ENCODE measurements at regions not wholly inside any gene's neighbourhood (a gene's known extent, or its start where the extent isn't known, plus 50 kb on each side); places are given as distances from the start of the nearest gene placed in this dataset.

DNA sequence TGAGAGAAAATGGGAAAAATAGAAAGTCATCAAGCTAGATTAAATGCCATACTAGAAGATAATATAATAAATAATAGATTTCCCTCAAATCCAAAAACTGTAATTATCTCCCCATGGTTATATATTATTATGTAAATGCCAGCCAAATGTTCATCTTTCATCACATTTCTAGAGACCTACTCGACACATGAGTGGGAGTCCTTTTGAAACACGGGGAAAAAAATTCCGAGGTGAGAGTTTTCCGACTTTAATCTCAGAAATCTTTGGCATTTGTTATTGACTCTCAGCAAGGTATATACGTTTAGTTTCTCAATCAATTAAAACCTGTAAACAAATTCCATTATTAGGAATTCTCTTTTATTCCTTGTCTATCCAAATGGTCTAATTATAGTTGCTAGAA is 465.4 kb upstream of the SMIM31 start:
- TF ChIP-seq, protein P1, sequence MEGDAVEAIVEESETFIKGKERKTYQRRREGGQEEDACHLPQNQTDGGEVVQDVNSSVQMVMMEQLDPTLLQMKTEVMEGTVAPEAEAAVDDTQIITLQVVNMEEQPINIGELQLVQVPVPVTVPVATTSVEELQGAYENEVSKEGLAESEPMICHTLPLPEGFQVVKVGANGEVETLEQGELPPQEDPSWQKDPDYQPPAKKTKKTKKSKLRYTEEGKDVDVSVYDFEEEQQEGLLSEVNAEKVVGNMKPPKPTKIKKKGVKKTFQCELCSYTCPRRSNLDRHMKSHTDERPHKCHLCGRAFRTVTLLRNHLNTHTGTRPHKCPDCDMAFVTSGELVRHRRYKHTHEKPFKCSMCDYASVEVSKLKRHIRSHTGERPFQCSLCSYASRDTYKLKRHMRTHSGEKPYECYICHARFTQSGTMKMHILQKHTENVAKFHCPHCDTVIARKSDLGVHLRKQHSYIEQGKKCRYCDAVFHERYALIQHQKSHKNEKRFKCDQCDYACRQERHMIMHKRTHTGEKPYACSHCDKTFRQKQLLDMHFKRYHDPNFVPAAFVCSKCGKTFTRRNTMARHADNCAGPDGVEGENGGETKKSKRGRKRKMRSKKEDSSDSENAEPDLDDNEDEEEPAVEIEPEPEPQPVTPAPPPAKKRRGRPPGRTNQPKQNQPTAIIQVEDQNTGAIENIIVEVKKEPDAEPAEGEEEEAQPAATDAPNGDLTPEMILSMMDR (IDR thresholded peaks at IDR 0.05): no peak
- TF ChIP-seq POLR2A (IDR thresholded peaks at IDR 0.05): no peak
